Amniotic stem cell (primary cell): ENCODE measurements at regions not wholly inside any gene's neighbourhood (a gene's known extent, or its start where the extent isn't known, plus 50 kb on each side); places are given as distances from the start of the nearest gene placed in this dataset.
"Not testable (repeated sequence)": the region's sequence is repeated elsewhere in the genome, so short reads cannot be mapped to it uniquely, and the experiment has no call there.

Experiments
- DNase-seq: peaks from one replicate; lab custom pipeline; 2025; lab: John Stamatoyannopoulos, UW

- DNase-seq = not testable (repeated sequence)
Measured at GRCh38 chr18:60013148-60013547, 113.4 kb downstream of the PMAIP1 start.

- no peak for DNase-seq
Measured at GRCh38 chr18:60010984-60011383, 111.2 kb downstream of the PMAIP1 start.

- DNase-seq = no peak
Measured at GRCh38 chr18:60010513-60010912, 110.7 kb downstream of the PMAIP1 start.

- no peak for DNase-seq
Measured at GRCh38 chr18:60007661-60008060, 107.9 kb downstream of the PMAIP1 start.

- no peak for DNase-seq
Measured at GRCh38 chr18:60003610-60004185, 103.9 kb downstream of the PMAIP1 start.

GRCh38 chr18:59996370-59996966 is 96.7 kb downstream of the PMAIP1 start:
- peak; percentile 48 for DNase-seq

- no peak for DNase-seq
Measured at GRCh38 chr18:59994357-59994756, 94.6 kb downstream of the PMAIP1 start.

GRCh38 chr18:59993560-59993959 is 93.8 kb downstream of the PMAIP1 start:
- no peak for DNase-seq

GRCh38 chr18:59990121-59990823 is 90.5 kb downstream of the PMAIP1 start:
- no peak for DNase-seq

GRCh38 chr18:59988098-59988706 is 88.4 kb downstream of the PMAIP1 start:
- peak; percentile 25 for DNase-seq

- DNase-seq = no peak
Measured at GRCh38 chr18:59987102-59987501, 87.3 kb downstream of the PMAIP1 start.

GRCh38 chr18:59986139-59986538 is 86.3 kb downstream of the PMAIP1 start:
- no peak for DNase-seq

- no peak for DNase-seq
Measured at GRCh38 chr18:59985289-59985688, 85.5 kb downstream of the PMAIP1 start.

GRCh38 chr18:59983506-59983905 is 83.7 kb downstream of the PMAIP1 start:
- no peak for DNase-seq

GRCh38 chr18:59980188-59980637 is 80.4 kb downstream of the PMAIP1 start:
- no peak for DNase-seq

GRCh38 chr18:59971871-59972428 is 72.2 kb downstream of the PMAIP1 start:
- DNase-seq = no peak

GRCh38 chr18:59971144-59971543 is 71.3 kb downstream of the PMAIP1 start:
- not testable (repeated sequence) for DNase-seq

- not testable (repeated sequence) for DNase-seq
Measured at GRCh38 chr18:59969477-59970028, 69.8 kb downstream of the PMAIP1 start.

GRCh38 chr18:59968583-59968982 is 68.8 kb downstream of the PMAIP1 start:
- no peak for DNase-seq

GRCh38 chr18:59967878-59968277 is 68.1 kb downstream of the PMAIP1 start:
- DNase-seq = no peak

- no peak for DNase-seq
Measured at GRCh38 chr18:59966913-59967312, 67.1 kb downstream of the PMAIP1 start.

GRCh38 chr18:59963229-59963628 is 63.4 kb downstream of the PMAIP1 start:
- DNase-seq = no peak
